Ascending aorta (tissue), 2 donors: ENCODE measurements at regions not wholly inside any gene's neighbourhood (a gene's known extent, or its start where the extent isn't known, plus 50 kb on each side); places are given as distances from the start of the nearest gene placed in this dataset.

Experiments used
- DNase-seq, 2 donors: peaks; one replicate each; pipeline ENCODE4 v3.0.0-alpha.2; 2019; ENCODE audit warnings: low spot score in 2 of 2
- H3K27ac ChIP-seq, 2 donors: fragments of 200-600 bp; sonication (generic); one replicate each; pipeline ENCODE4 v1.5.1; 2016 to 2017; ENCODE audit warnings: mild to moderate bottlenecking in 1 of 2
- H3K27me3 ChIP-seq: fragments of 200-600 bp; sonication (generic); one replicate; pipeline ENCODE4 v1.5.1; 2017
- H3K36me3 ChIP-seq, 2 donors: fragments of 200-600 bp; sonication (generic); one replicate each; pipeline ENCODE4 v1.5.1; 2016
- H3K4me1 ChIP-seq, 2 donors: fragments of 200-600 bp; sonication (generic); one replicate each; pipeline ENCODE4 v1.5.1; 2016 to 2017; ENCODE audit warnings: mild to moderate bottlenecking in 1 of 2
- H3K4me3 ChIP-seq, 2 donors: fragments of 200-600 bp; sonication (generic); one replicate each; pipeline ENCODE4 v1.5.1; 2016 to 2017; ENCODE audit warnings: mild to moderate bottlenecking in 1 of 2
- H3K9me3 ChIP-seq, 2 donors: fragments of 200-600 bp; sonication (generic); one replicate each; pipeline ENCODE4 v1.5.1; 2016
- intact Hi-C: fragments of 100-400 bp; cut with DNase I; formaldehyde crosslinking; loops from one replicate; pipeline ENCODE4 v1.15.1; 2023
- TF ChIP-seq, protein P1 (sequence below), 3 experiments: fragments of 200-600 bp in 2 of 3; fragments of 450-650 bp in 1 of 3; sonication (generic) in 2 of 3; IDR thresholded peaks; one replicate each; pipeline ENCODE4 v1.5.1; 2016 to 2019; ENCODE audit warnings: antibody characterized with exemption in 3 of 3, mild to moderate bottlenecking in 1 of 3, moderate library complexity in 1 of 3

- Histone ChIP-seq H3K27me3 (no peaks in the 10 kb centered on the region), H3K36me3 (no peaks in the 10 kb centered on the region), H3K9me3 (no peaks in the 10 kb centered on the region), H3K4me3 (no peak overlapping the region), H3K27ac (no peak overlapping the region), H3K4me1 (no peaks in the 10 kb centered on the region)
- intact Hi-C loops, result no loop called here
- TF ChIP-seq, protein P1, sequence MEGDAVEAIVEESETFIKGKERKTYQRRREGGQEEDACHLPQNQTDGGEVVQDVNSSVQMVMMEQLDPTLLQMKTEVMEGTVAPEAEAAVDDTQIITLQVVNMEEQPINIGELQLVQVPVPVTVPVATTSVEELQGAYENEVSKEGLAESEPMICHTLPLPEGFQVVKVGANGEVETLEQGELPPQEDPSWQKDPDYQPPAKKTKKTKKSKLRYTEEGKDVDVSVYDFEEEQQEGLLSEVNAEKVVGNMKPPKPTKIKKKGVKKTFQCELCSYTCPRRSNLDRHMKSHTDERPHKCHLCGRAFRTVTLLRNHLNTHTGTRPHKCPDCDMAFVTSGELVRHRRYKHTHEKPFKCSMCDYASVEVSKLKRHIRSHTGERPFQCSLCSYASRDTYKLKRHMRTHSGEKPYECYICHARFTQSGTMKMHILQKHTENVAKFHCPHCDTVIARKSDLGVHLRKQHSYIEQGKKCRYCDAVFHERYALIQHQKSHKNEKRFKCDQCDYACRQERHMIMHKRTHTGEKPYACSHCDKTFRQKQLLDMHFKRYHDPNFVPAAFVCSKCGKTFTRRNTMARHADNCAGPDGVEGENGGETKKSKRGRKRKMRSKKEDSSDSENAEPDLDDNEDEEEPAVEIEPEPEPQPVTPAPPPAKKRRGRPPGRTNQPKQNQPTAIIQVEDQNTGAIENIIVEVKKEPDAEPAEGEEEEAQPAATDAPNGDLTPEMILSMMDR (IDR thresholded peaks at IDR 0.05), result no peak
- DNase-seq, result no peak
Observed at GRCh38 chr3:83003917-83004316, 1242.5 kb upstream of the GBE1 start.

DNA sequence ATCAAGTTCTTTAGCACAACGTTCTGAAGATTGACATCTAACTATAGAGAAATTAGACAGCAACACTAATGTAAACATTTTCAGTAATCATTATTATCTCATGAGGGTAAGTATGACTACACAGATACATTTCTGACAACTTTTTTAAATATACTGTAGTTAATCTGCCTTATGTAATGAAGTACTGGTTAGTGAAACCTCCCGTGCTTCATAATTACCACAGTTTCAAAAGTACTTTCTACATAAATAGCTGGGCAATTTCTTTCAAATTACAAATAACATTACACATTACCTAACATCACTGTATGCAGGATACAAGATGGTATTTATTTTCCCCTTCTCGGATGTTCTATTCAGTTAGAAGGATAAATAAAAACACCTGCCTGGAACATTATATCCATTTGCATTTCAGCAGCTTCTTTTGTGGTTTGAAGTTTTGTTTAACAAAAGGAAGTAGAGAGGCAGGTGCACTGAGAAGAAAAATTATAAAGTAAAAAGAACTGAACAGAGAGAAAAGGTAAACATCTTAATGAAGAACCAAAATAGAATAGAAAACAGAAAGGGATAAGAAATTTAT, 1241.5 kb upstream of the GBE1 start:
- no peak overlapping the region for H3K4me3 ChIP-seq
- intact Hi-C loops, result no loop called here
- TF ChIP-seq, protein P1 (IDR thresholded peaks at IDR 0.05), result no peak
- no peaks in the 10 kb centered on the region for H3K27me3 ChIP-seq
- H3K9me3 ChIP-seq, result no peaks in the 10 kb centered on the region
- no peak for DNase-seq
- no peaks in the 10 kb centered on the region for H3K36me3 ChIP-seq
- H3K4me1 ChIP-seq, result no peaks in the 10 kb centered on the region
- no peak overlapping the region for H3K27ac ChIP-seq

DNA sequence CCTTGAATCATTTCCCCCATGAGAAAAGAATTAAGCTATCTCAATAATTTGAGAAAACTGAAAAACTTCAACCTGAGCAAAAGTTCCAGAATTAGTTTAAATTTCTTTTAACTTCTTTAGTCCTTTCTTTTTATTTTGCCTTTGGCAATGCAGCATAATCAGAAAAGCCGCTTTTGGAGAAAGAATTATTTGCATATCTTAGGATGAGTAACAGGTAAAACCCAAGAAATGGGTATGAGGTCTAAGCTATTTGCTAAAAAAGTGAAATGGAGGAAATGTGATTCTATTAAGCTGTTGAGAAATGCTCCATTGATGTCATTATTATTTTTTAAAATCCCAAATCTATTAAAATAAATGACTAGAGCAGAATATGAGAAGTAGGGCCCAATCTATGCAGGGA, 1238.3 kb upstream of the GBE1 start:
- no peak overlapping the region for H3K4me3 ChIP-seq
- H3K9me3 ChIP-seq, result peaks cover 0 to 4% of the 10 kb centered on the region in 2 donors
- intact Hi-C loops, result no loop called here
- no peaks in the 10 kb centered on the region for H3K27me3 ChIP-seq
- H3K4me1 ChIP-seq, result no peaks in the 10 kb centered on the region
- no peaks in the 10 kb centered on the region for H3K36me3 ChIP-seq
- no peak for DNase-seq
- H3K27ac ChIP-seq, result no peak overlapping the region
- TF ChIP-seq, protein P1 (IDR thresholded peaks at IDR 0.05), result no peak

GRCh38 chr3:82978368-82978767, 1216.9 kb upstream of the GBE1 start:
- TF ChIP-seq, protein P1 (IDR thresholded peaks at IDR 0.05), result no peak
- intact Hi-C loops, result no loop called here
- no peaks in the 10 kb centered on the region for H3K36me3 ChIP-seq
- no peak overlapping the region for H3K27ac ChIP-seq
- H3K27me3 ChIP-seq, result no peaks in the 10 kb centered on the region
- no peak for DNase-seq
- no peak overlapping the region for H3K4me3 ChIP-seq
- no peaks in the 10 kb centered on the region for H3K4me1 ChIP-seq
- no peaks in the 10 kb centered on the region for H3K9me3 ChIP-seq

- no peaks in the 10 kb centered on the region for H3K36me3 ChIP-seq
- H3K27ac ChIP-seq, result no peak overlapping the region
- H3K4me1 ChIP-seq, result no peaks in the 10 kb centered on the region
- H3K27me3 ChIP-seq, result no peaks in the 10 kb centered on the region
- TF ChIP-seq, protein P1 (IDR thresholded peaks at IDR 0.05), result no peak
- intact Hi-C loops, result no loop called here
- H3K4me3 ChIP-seq, result no peak overlapping the region
- DNase-seq, result no peak
- H3K9me3 ChIP-seq, result no peaks in the 10 kb centered on the region
Observed at GRCh38 chr3:82977871-82978270, 1216.4 kb upstream of the GBE1 start.

- Histone ChIP-seq H3K27me3 (no peaks in the 10 kb centered on the region), H3K36me3 (no peaks in the 10 kb centered on the region), H3K27ac (no peak overlapping the region), H3K4me1 (no peaks in the 10 kb centered on the region), H3K4me3 (no peak overlapping the region), H3K9me3 (no peaks in the 10 kb centered on the region)
- intact Hi-C loops, result no loop called here
- DNase-seq, result no peak
- TF ChIP-seq, protein P1 (IDR thresholded peaks at IDR 0.05), result no peak
Observed at GRCh38 chr3:82973791-82974190, 1212.3 kb upstream of the GBE1 start.
